ENCODE measurements at regions not wholly inside any gene's neighbourhood (a gene's known extent, or its start where the extent isn't known, plus 50 kb on each side); places are given as distances from the start of the nearest gene placed in this dataset.
A peak's percentile ranks its signal among the peaks of the same experiment; 100 is the strongest.

DNA sequence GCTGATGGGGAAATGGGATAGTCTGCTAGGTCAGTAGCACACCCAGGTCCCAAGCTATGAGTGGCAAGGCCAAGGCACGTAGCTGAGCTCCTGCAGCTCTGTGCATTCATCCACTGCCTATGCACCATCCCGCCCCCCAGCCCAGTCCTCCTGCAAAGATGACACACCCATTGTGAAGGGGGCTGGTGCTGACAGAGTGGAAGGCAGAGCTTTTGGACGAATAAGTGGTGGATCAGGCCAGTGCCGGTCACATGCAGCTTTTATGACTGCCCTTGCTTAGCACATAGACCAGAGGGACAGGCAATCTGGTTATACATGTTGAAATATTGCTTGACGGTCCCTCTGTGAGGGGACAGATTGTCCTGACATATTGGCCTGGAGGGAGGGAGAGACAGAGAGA is 494.3 kb downstream of the PTPRU start:
- in situ Hi-C loops (cut with HindIII; ENCODE audit: low sequenced_read_pairs), result no loop called here
- no peak overlapping the region for H3K4me3 ChIP-seq (ENCODE audit: low read depth, low read length)
- DNase-seq (ENCODE audit: low read depth), result no peak
- TF ChIP-seq CTCF (IDR thresholded peaks at IDR 0.05; ENCODE audit: low read depth, low read length, missing control alignments), result no peak

- no peak for DNase-seq (ENCODE audit: low read depth)
- in situ Hi-C loops (cut with HindIII; ENCODE audit: low sequenced_read_pairs), result no loop called here
- H3K4me3 ChIP-seq (ENCODE audit: low read depth, low read length), result no peak overlapping the region
- TF ChIP-seq CTCF (IDR thresholded peaks at IDR 0.05; ENCODE audit: low read depth, low read length, missing control alignments), result no peak
Observed at GRCh38 chr1:29729281-29729680, 493.0 kb downstream of the PTPRU start.

DNA sequence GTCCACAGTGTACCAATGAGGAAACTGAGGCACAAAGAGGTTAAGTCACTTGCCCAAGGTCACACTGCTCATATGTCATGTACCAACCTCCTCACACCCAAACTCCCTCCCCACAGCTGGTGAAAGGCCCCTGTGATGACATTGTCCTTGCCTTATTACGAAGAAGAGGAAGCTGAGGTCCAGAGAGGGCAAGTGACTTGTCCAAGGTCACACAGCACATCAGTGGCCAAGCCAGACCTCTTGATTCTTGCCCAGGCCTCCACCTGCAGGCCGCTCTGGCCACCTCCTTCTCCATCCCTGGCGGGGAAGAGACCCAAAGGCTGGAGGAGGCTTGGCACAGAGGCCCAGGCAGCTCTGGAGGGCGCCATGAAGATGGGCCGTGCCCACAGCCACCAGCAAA is 492.4 kb downstream of the PTPRU start:
- in situ Hi-C loops (cut with HindIII; ENCODE audit: low sequenced_read_pairs), result no loop called here

DNA sequence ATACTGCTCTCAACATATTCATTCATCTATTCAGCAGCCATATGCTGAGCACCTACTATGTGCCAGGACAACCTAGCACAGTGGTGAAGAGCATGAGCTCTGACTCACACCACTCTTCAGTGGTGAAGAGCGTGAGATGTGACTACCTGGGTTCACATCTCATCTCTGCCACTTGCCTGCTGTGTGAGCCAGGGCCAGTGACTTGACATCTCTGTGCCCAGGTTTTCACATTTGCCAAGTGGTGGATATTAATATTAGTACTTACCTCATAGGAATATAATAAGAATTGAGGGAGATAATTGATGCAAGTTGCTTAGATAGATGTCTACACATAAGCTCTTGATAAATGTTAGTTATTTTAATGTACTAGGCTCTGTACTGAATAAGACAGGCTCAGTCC is 488.9 kb downstream of the PTPRU start:
- DNase-seq (ENCODE audit: low read depth), result no peak
- TF ChIP-seq CTCF (IDR thresholded peaks at IDR 0.05; ENCODE audit: low read depth, low read length, missing control alignments), result no peak
- in situ Hi-C loops (cut with HindIII; ENCODE audit: low sequenced_read_pairs), result no loop called here
- H3K4me3 ChIP-seq (ENCODE audit: low read depth, low read length), result no peak overlapping the region

More for the DNA sequence above, 492.4 kb downstream of the PTPRU start:
- no peak overlapping the region for H3K4me3 ChIP-seq (ENCODE audit: low read depth, low read length)
- DNase-seq (ENCODE audit: low read depth), result no peak
- no peak for TF ChIP-seq CTCF (IDR thresholded peaks at IDR 0.05; ENCODE audit: low read depth, low read length, missing control alignments)

DNA sequence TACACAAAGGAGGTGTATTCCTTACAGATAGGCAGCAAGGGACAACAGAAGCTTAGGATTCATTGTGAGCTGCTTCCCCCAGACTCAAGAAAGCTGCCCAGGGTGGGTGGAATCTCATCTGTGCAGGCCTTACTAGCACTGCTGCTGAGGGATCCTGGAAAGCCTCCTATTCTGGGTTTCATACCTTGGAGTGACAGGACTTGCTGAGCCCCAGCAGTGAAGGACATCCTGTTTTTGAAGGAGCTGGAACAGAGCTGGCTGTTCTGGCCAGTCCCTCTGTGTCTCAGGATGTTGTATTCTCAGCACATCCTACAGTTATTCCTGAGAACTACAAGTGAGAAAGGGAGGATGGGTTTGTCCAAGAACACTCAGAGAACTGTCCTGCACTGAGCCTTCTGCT is 486.3 kb downstream of the PTPRU start:
- no peak for DNase-seq (ENCODE audit: low read depth)
- no peak overlapping the region for H3K4me3 ChIP-seq (ENCODE audit: low read depth, low read length)
- in situ Hi-C loops (cut with HindIII; ENCODE audit: low sequenced_read_pairs), result loop anchor here (25.0 kb wide), 2 partner anchors 485 to 1190 kb away; partner anchors contain the start of genes MECR, PTPRU and SDC3
- TF ChIP-seq CTCF (IDR thresholded peaks at IDR 0.05; ENCODE audit: low read depth, low read length, missing control alignments), result no peak

- TF ChIP-seq CTCF (IDR thresholded peaks at IDR 0.05; ENCODE audit: low read depth, low read length, missing control alignments), result no peak
- in situ Hi-C loops (cut with HindIII; ENCODE audit: low sequenced_read_pairs), result loop anchor here (25.0 kb wide), 2 partner anchors 482 to 1193 kb away; partner anchors contain the start of genes MECR, PTPRU and SDC3
- H3K4me3 ChIP-seq (ENCODE audit: low read depth, low read length), result no peak overlapping the region
- DNase-seq (ENCODE audit: low read depth), result peak; percentile 99
Observed at GRCh38 chr1:29719253-29719652, 482.9 kb downstream of the PTPRU start.

GRCh38 chr1:29718791-29719190 is 482.5 kb downstream of the PTPRU start:
- TF ChIP-seq CTCF (IDR thresholded peaks at IDR 0.05; ENCODE audit: low read depth, low read length, missing control alignments), result no peak
- no peak for DNase-seq (ENCODE audit: low read depth)

More at GRCh38 chr1:29718791-29719190, 482.5 kb downstream of the PTPRU start:
- H3K4me3 ChIP-seq (ENCODE audit: low read depth, low read length), result no peak overlapping the region
- in situ Hi-C loops (cut with HindIII; ENCODE audit: low sequenced_read_pairs), result loop anchor here (25.0 kb wide), 2 partner anchors 481 to 1194 kb away; partner anchors contain the start of genes MECR, PTPRU and SDC3
